ENCODE measurements at regions not wholly inside any gene's neighbourhood (a gene's known extent, or its start where the extent isn't known, plus 50 kb on each side); places are given as distances from the start of the nearest gene placed in this dataset.

DNA sequence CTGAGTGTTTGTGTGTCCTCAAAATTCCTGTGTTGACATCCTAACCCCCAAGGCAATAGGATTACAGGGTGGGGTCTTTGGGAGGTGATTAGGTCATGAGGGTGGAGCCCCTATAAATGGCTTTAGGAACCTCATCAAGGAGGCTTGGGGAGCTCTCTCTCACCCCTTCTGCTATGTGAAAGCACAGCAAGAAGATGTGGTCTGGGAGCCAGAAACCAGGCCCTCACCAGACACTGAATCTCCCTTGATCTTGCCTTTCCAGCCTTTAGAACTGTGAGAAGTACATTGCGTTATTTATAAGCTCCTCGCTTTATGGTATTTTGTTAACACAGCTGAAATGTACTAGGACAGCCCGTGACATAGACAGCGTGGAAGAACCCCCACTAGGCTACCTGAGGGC is 712.0 kb upstream of the SGCG start:
- TF ChIP-seq, protein P1, sequence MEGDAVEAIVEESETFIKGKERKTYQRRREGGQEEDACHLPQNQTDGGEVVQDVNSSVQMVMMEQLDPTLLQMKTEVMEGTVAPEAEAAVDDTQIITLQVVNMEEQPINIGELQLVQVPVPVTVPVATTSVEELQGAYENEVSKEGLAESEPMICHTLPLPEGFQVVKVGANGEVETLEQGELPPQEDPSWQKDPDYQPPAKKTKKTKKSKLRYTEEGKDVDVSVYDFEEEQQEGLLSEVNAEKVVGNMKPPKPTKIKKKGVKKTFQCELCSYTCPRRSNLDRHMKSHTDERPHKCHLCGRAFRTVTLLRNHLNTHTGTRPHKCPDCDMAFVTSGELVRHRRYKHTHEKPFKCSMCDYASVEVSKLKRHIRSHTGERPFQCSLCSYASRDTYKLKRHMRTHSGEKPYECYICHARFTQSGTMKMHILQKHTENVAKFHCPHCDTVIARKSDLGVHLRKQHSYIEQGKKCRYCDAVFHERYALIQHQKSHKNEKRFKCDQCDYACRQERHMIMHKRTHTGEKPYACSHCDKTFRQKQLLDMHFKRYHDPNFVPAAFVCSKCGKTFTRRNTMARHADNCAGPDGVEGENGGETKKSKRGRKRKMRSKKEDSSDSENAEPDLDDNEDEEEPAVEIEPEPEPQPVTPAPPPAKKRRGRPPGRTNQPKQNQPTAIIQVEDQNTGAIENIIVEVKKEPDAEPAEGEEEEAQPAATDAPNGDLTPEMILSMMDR (IDR thresholded peaks at IDR 0.05; ENCODE audit: low read depth, low read length) = no peak
- TF ChIP-seq MAX (IDR thresholded peaks at IDR 0.05; ENCODE audit: low read depth, low read length) = no peak
